OCI-LY3 (cell line): ENCODE measurements at regions not wholly inside any gene's neighbourhood (a gene's known extent, or its start where the extent isn't known, plus 50 kb on each side); places are given as distances from the start of the nearest gene placed in this dataset.
"Not testable (repeated sequence)": the region's sequence is repeated elsewhere in the genome, so short reads cannot be mapped to it uniquely, and the experiment has no call there.

ENCODE experiments used
- H2AFZ ChIP-seq: fragments of 200-600, 300-600 bp; shearing (Covaris generic); 2 replicates; pipeline ENCODE4 v1.6.0; 2014; ENCODE audit warnings: antibody characterized with exemption, low read depth, low read length
- H3K27ac ChIP-seq: fragments of 200-600, 300-600 bp; sonication (generic); 2 replicates; pipeline ENCODE4 v1.5.1; 2014; ENCODE audit warnings: mild to moderate bottlenecking, low read length, moderate library complexity, mixed read lengths
- H3K27me3 ChIP-seq: fragments of 200-600, 300-600 bp; sonication (generic); 2 replicates; pipeline ENCODE4 v1.6.1; 2014; ENCODE audit warnings: low read depth, low read length, mixed read lengths
- H3K36me3 ChIP-seq: fragments of 200-600, 300-600 bp; sonication (generic); replicated peaks from 2 replicates; pipeline ENCODE3; 2014; ENCODE audit warnings: low read depth, low read length, mixed read lengths
- H3K4me1 ChIP-seq: fragments of 300-600, 200-600 bp; sonication (generic); 2 replicates; pipeline ENCODE4 v1.6.1; 2014; ENCODE audit warnings: low read length, mixed read lengths
- H3K4me2 ChIP-seq: fragments of 200-600, 300-600 bp; sonication (generic); 2 replicates; pipeline ENCODE4 v1.6.1; 2014; ENCODE audit warnings: low read length, mixed read lengths
- H3K4me3 ChIP-seq: fragments of 300-600, 200-600 bp; sonication (generic); 2 replicates; pipeline ENCODE4 v1.5.1; 2014; ENCODE audit warnings: antibody characterized with exemption, mild to moderate bottlenecking, low read length, moderate library complexity
- H3K79me2 ChIP-seq: fragments of 300-600, 200-600 bp; shearing (Covaris generic); 2 replicates; pipeline ENCODE4 v1.6.1; 2014; ENCODE audit warnings: mild to moderate bottlenecking, low read length, mixed read lengths
- H3K9ac ChIP-seq: fragments of 300-600, 200-600 bp; shearing (Covaris generic); 2 replicates; pipeline ENCODE4 v1.6.0; 2014; ENCODE audit warnings: mild to moderate bottlenecking, low read length, moderate library complexity
- H3K9me3 ChIP-seq: fragments of 200-600, 300-600 bp; shearing (Covaris generic); 2 replicates; pipeline ENCODE4 v1.6.1; 2014; ENCODE audit warnings: low read length, mixed read lengths; ENCODE audit not compliant: insufficient read depth
- H4K20me1 ChIP-seq: fragments of 200-600, 300-600 bp; sonication (generic); 2 replicates; pipeline ENCODE4 v1.6.1; 2016; ENCODE audit warnings: low read length, mixed read lengths; ENCODE audit not compliant: insufficient read depth
- EZH2phosphoT487 ChIP-seq: fragments of 200-600 bp; shearing (Covaris generic); IDR thresholded peaks from 2 replicates; pipeline ENCODE4 v1.6.1; 2018; ENCODE audit warnings: antibody characterized with exemption, mixed run types, low read depth
- TF ChIP-seq, protein P1 (sequence below): fragments of 200-600, 300-600 bp; sonication (generic); IDR thresholded peaks from 2 replicates; pipeline ENCODE4 v1.5.1; 2014; ENCODE audit warnings: antibody characterized with exemption, low read length, low read depth

DNA sequence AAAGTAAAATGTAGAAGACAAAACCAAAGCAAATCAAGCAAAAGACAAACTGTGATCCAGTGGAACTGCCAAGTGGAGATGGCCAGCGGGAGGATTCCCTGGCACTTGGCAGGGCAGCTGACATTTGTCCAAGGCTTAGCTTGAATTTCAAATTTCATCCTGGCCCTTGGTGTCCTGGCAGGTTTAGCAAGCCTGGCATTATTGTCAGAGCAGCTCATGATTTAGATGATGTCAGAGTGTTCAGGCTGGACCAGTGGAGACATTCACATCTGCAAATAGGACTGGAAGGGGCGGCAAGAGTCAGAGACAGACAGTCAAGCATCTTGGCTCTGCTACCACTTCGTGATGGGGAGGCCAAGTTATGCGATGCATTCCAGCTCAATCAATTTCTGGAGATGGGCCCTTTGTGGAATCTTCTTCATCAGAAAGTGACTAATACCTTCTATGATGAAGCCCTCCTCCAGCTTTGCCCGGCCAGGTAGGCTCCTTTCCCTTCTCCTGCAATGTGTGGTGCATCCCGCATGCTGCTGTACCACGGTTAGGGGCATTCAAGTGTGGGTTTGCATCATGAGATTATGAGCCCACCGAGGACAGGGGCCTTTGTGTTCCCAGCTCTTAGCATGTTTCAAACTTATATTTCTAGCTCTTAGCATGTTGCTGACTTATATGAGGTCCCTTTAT, 199.7 kb downstream of the ANKRD30B start:
- no peak overlapping the region for H3K9ac ChIP-seq

DNA sequence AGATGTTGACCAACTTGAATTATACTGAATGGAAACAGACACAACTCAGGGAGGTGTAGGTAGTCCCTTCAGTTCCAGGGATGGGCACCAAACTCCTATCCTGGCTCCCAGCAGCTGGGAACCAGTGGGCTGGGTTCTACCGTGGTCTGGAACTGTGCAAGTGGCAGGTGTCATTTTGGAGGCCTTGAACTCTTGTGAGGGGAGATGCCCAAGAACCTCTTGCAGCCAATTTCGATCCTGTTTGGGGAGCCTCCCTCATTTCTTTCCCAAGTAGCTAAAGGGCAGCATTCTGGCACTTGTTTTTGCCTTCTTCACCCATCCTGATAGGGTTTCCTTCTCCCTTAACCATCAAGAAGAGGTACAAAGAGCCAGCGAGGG, 200.2 kb downstream of the ANKRD30B start:
- Histone ChIP-seq H2AFZ (no peak overlapping the region), H3K9me3 (no peaks in the 10 kb centered on the region), H3K4me1 (no peaks in the 10 kb centered on the region), H3K4me3 (no peak overlapping the region), H3K4me2 (no peak overlapping the region), H3K9ac (no peak overlapping the region), H3K27me3 (no peaks in the 10 kb centered on the region), H3K36me3 (no peaks in the 10 kb centered on the region), H3K79me2 (no peaks in the 10 kb centered on the region), H3K27ac (no peak overlapping the region), H4K20me1 (no peaks in the 10 kb centered on the region)
- TF ChIP-seq, protein P1, sequence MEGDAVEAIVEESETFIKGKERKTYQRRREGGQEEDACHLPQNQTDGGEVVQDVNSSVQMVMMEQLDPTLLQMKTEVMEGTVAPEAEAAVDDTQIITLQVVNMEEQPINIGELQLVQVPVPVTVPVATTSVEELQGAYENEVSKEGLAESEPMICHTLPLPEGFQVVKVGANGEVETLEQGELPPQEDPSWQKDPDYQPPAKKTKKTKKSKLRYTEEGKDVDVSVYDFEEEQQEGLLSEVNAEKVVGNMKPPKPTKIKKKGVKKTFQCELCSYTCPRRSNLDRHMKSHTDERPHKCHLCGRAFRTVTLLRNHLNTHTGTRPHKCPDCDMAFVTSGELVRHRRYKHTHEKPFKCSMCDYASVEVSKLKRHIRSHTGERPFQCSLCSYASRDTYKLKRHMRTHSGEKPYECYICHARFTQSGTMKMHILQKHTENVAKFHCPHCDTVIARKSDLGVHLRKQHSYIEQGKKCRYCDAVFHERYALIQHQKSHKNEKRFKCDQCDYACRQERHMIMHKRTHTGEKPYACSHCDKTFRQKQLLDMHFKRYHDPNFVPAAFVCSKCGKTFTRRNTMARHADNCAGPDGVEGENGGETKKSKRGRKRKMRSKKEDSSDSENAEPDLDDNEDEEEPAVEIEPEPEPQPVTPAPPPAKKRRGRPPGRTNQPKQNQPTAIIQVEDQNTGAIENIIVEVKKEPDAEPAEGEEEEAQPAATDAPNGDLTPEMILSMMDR: no peak
- TF ChIP-seq EZH2phosphoT487: no peak

More for the DNA sequence above, 199.7 kb downstream of the ANKRD30B start:
- Histone ChIP-seq H3K79me2 (no peaks in the 10 kb centered on the region), H2AFZ (no peak overlapping the region), H3K4me3 (no peak overlapping the region), H3K27me3 (no peaks in the 10 kb centered on the region), H3K27ac (no peak overlapping the region), H3K36me3 (no peaks in the 10 kb centered on the region), H3K9me3 (no peaks in the 10 kb centered on the region), H3K4me2 (no peak overlapping the region), H4K20me1 (no peaks in the 10 kb centered on the region), H3K4me1 (no peaks in the 10 kb centered on the region)
- no peak for TF ChIP-seq EZH2phosphoT487
- TF ChIP-seq, protein P1: no peak

DNA sequence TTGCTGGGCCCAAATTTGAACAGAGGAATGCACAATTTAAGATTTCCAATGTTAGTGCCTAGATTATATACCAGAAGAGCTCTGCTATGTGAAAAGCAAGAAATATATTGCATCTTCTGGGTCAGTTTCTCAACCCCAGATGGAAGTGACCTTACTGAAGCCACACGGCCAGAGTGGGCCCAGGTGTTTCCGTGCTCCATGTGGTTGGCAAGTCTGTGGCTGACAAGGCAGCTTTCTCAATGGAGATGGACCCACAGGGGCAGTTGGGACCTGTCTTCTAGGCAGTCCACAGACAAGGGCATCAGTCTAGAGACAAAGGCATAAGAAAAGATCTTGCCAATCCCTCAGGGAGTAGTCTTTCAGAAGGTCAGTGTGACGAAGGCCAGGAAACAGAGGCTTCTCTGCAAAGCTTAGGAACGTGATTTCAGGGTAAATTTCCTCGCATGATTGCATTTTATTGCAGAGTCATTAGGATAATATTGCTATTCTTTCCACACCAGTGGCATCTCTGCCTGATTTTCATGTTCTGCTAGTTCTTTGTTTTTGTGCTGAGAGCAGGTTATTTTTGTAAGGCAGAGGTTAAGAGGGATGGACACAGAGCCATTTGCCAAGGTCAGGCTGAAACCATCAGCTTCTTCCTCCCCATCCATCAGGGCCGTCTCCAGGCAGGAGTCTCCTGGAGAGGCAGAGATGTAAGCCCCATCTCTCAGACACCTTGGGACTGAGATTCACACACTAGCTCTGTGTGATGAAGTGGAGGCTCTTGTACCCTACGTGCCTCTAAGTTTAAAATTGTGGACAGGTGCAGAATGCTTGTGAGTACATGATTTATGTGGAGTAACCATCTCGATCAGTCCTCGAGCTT, 202.1 kb downstream of the ANKRD30B start:
- TF ChIP-seq EZH2phosphoT487: no peak
- TF ChIP-seq, protein P1: no peak
- Histone ChIP-seq H3K4me1 (no peaks in the 10 kb centered on the region), H3K4me2 (no peak overlapping the region), H3K27ac (no peak overlapping the region), H3K36me3 (no peaks in the 10 kb centered on the region), H3K9me3 (no peaks in the 10 kb centered on the region), H4K20me1 (no peaks in the 10 kb centered on the region), H3K9ac (no peak overlapping the region), H3K79me2 (no peaks in the 10 kb centered on the region), H3K4me3 (no peak overlapping the region), H3K27me3 (no peaks in the 10 kb centered on the region), H2AFZ (no peak overlapping the region)

DNA sequence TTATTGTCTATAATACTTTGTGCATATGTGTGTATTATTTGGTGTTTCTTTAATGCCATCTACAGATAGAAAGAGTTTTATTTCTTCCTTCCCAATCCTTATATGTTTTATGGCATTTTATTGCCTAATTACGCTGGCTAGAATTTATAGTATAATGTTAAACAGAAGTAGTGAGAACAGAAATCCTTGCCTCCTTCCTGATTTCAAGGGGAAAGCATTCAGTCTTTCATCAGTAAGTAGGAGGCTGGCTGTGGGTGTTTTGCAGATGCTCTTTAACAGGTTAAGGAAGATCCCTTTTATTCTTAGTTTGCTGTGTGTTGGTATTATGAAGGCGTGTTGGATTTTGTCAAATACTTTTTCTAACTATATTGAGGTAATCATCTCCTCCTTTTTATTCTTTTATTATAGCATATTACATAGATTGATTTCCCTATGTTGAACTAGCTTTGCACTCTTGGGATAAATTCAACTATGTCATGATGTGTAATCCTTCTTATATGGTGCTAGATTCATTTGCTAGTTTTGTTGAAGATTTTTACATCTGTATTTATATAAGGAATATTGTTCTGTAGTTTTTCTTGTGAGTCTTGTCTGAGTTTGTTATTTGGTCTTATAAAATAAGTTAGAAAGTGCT, 204.6 kb downstream of the ANKRD30B start:
- H3K9ac ChIP-seq, H3K4me2 ChIP-seq, H2AFZ ChIP-seq, H3K36me3 ChIP-seq, H3K9me3 ChIP-seq, H3K4me1 ChIP-seq, H3K27me3 ChIP-seq, H3K4me3 ChIP-seq, H4K20me1 ChIP-seq, H3K79me2 ChIP-seq, H3K27ac ChIP-seq: not testable (repeated sequence)
